Heart right ventricle (tissue), 16 donors: ENCODE measurements at regions not wholly inside any gene's neighbourhood (a gene's known extent, or its start where the extent isn't known, plus 50 kb on each side); places are given as distances from the start of the nearest gene placed in this dataset.

Source experiments
- ATAC-seq, 8 donors: fragments of 200-7000 bp; cut with Tn5 transposase; one replicate each; pipeline ENCODE4 v1.9.1; 2020; ENCODE audit warnings: mild to moderate bottlenecking in 8 of 8, moderate library complexity in 8 of 8, moderate number of reproducible peaks in 1 of 8
- DNase-seq, 2 donors: peaks; one replicate each; pipeline ENCODE4 v3.0.0-alpha.2; 2020
- H3K27ac ChIP-seq, 10 donors: fragments of 200-600 bp; sonication (generic) in 2 of 10; one replicate each; pipeline versions ENCODE4 v1.5.0 to v1.8.0; 2020 to 2022; ENCODE audit warnings: mild to moderate bottlenecking in 3 of 10
- H3K27me3 ChIP-seq, 7 donors: fragments of 200-600 bp; one replicate each; pipeline ENCODE4 v1.8.0; 2021 to 2022; ENCODE audit warnings: mild to moderate bottlenecking in 2 of 7
- H3K36me3 ChIP-seq, 9 donors: fragments of 200-600 bp; sonication (generic) in 1 of 9; one replicate each; pipeline versions ENCODE4 v1.5.0 to v1.8.0; 2020 to 2022; ENCODE audit warnings: mild to moderate bottlenecking in 2 of 9
- H3K4me1 ChIP-seq, 9 donors: fragments of 200-600 bp; sonication (generic) in 1 of 9; one replicate each; pipeline versions ENCODE4 v1.5.0 to v1.8.0; 2020 to 2022; ENCODE audit warnings: mild to moderate bottlenecking in 4 of 9
- H3K4me3 ChIP-seq, 10 donors: fragments of 200-600 bp; sonication (generic) in 2 of 10; one replicate each; pipeline versions ENCODE4 v1.5.0 to v1.8.0; 2020 to 2022; ENCODE audit warnings: mild to moderate bottlenecking in 7 of 10, moderate library complexity in 2 of 10
- H3K9me3 ChIP-seq, 11 donors: fragments of 200-600 bp in 10 of 11; sonication (generic) in 2 of 11; one replicate each; pipeline versions ENCODE4 v1.5.0 to v1.8.0; 2013 to 2022; ENCODE audit warnings: mild to moderate bottlenecking in 2 of 11, control low read depth in 1 of 11, moderate library complexity in 1 of 11
- CTCF ChIP-seq, 9 donors: fragments of 200-600 bp; sonication (generic) in 2 of 9; IDR thresholded peaks; one replicate each; pipeline versions ENCODE4 v1.5.0 to v1.8.0; 2021 to 2022; ENCODE audit warnings: antibody characterized with exemption in 9 of 9, mild to moderate bottlenecking in 5 of 9, moderate library complexity in 1 of 9
- WGBS, 2 donors: extraction: QIAGEN DNeasy Blood & Tissue Kit; methylation state at CpG; one replicate each; pipeline ENCODE4 v1.1.7; 2013; ENCODE audit warnings: inconsistent platforms in 1 of 2; 5-methylcytosine and 5-hydroxymethylcytosine counted together
- intact Hi-C, 10 donors: fragments of 100-400 bp; cut with DNase I; formaldehyde crosslinking; loops; one replicate each; pipeline versions ENCODE4 v1.11.1 to v1.14.2; 2022
- donor health status: Arrhythmogenic right ventricular cardiomyopathy.
- donor health status: ischemic (EF 13 %, LVEDD 7.1; RV severe dilation, severe dysfunction).
- donor health status: healthy with polysubstance abuse.
- donor health status: DM: no; HTN: yes; CAD: no.
- donor health status: DM: no; HTN: no; CAD: no.
- donor health status: ischemic (EF 25% LVEDD 6.9; RV normal size, moderate dysfunction).
- donor health status: ischemic (EF 25% LVEDD 5.7; RV mildly dilated, moderate dysfunction).
- donor health status: healthy.
- donor health status: DM: yes; HTN: yes; CAD: no.
- donor health status: Ischemic cardiomyopathy.
- donor health status: ischemic (EF 35%, LVEDD 5.7; RV mildly dilated, moderate dysfunction).
- donor health status: nonischemic (EF 11% LVEDD 7.7; RV severe dilation, severe dysfunction).
- donor health status: DM: yes; HTN: yes; CAD: no.
- donor health status: PGD.
- donor health status: ischemic (EF 29% LVEDD 5.4; RV normal size, mild dysfunction).
- donor health status: nonischemic (EF 23%, LVEDD 6.1; RV moderate dilation, normal function).

GRCh38 chr11:116257092-116257491 is 515.7 kb downstream of the BUD13 start:
- Histone ChIP-seq H3K27me3 (peaks cover 0 to 35% (median 11%) of the 10 kb centered on the region in 7 donors), H3K9me3 (no peaks in the 10 kb centered on the region), H3K4me3 (no peak overlapping the region), H3K4me1 (peaks cover 0 to 4% (median 0%) of the 10 kb centered on the region in 9 donors), H3K36me3 (no peaks in the 10 kb centered on the region), H3K27ac (no peak overlapping the region)
- intact Hi-C loops = no loop called here
- 7 to 8% methylated on average over 1 of the region's 1 CpG for WGBS, 2 donors
- ATAC-seq (peak in 2 of 8 donors; percentile 20 to 44), DNase-seq (no peak)
- TF ChIP-seq CTCF (IDR thresholded peaks at IDR 0.05) = no peak

DNA sequence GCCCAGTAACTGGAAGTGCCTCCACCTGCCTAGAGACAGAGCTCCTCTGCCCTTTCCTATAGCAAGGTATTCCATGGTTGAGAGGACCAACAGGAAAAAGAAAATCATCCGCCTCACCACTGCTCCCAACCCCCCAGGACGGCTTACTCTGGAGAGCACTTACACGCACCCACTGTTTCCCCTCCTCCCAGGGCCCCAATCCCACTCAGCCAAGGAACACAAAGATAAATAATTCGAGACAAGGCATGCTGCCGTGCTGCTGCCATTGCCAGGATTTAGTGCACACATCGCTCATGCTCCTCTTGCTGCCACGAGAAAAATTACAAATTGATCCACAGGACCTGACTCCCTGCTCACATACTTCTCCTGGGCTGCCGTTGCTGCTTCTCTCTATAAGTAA is 516.6 kb downstream of the BUD13 start:
- Histone ChIP-seq H3K4me3 (no peak overlapping the region), H3K9me3 (no peaks in the 10 kb centered on the region), H3K27me3 (peaks cover 0 to 29% (median 11%) of the 10 kb centered on the region in 7 donors), H3K36me3 (no peaks in the 10 kb centered on the region), H3K27ac (no peak overlapping the region), H3K4me1 (no peaks in the 10 kb centered on the region)
- intact Hi-C loops = no loop called here
- TF ChIP-seq CTCF (IDR thresholded peaks at IDR 0.05) = no peak
- WGBS, 2 donors = 69 to 71% methylated on average over 8 of the region's 8 CpGs
- no peak for DNase-seq
- no peak for ATAC-seq

DNA sequence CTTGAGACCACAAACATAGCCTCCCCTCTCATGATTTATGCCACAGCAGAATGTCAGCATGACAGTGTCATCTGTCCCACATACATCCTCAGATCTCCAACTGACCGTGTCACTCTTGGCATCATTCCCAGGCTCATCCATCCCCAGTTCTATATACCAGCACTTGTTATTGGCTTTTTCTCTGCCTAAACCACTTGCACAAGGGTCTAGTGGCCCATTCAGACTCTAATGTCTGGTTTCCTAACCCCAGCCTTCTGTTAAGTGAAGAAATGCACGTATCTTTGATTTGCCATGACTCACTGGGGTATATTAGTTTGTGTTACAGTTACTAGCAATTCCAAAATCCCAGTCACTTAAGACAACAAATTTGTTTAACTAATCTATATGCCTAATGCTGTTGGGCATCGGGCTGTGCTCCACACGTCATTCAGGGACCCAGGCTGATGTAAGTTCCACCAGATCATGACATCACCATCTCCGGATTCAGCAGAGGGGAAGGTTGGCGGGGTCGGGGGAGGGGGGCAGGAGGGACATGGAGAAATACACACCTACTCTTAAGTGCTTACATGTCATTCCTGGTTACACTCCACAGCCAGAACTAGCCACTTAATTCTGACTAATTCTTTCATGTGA is 517.4 kb downstream of the BUD13 start:
- ATAC-seq = no peak
- no peak for DNase-seq
- H3K4me3 ChIP-seq = no peak overlapping the region
- intact Hi-C loops = no loop called here
- no peak overlapping the region for H3K27ac ChIP-seq
- H3K4me1 ChIP-seq = no peaks in the 10 kb centered on the region
- TF ChIP-seq CTCF (IDR thresholded peaks at IDR 0.05) = no peak
- H3K9me3 ChIP-seq = no peaks in the 10 kb centered on the region
- H3K36me3 ChIP-seq = no peaks in the 10 kb centered on the region
- peaks cover 0 to 22% (median 11%) of the 10 kb centered on the region in 7 donors for H3K27me3 ChIP-seq
- 64 to 66% methylated on average over 7 of the region's 7 CpGs for WGBS, 2 donors

DNA sequence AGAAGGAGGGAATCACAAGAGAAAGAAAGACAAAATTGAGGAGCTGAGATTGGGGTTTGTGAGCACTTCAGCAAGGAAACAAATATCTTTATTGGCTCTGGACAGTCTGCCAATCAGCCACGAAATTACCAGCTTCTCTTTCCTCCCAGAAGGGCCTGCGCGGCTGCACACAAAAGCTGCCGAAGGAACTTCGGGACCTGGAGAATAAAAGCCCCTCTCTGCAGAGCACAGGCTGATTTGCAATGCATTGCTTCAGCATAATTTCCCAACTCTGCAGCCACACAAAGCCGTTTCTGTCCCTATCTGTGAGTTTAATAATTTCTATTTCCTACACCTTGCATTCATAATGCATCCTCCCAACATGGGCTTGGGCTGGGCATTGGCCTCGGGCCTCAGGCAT is 522.6 kb downstream of the BUD13 start:
- Histone ChIP-seq H3K27ac (no peak overlapping the region), H3K4me1 (no peaks in the 10 kb centered on the region), H3K4me3 (no peak overlapping the region), H3K36me3 (no peaks in the 10 kb centered on the region), H3K27me3 (peaks cover 0 to 6% (median 0%) of the 10 kb centered on the region in 7 donors), H3K9me3 (no peaks in the 10 kb centered on the region)
- TF ChIP-seq CTCF (IDR thresholded peaks at IDR 0.05) = no peak
- DNase-seq (no peak), ATAC-seq (no peak)
- intact Hi-C loops = no loop called here
- WGBS, 2 donors = 88 to 92% methylated on average over 7 of the region's 7 CpGs
